ENCODE measurements at regions not wholly inside any gene's neighbourhood (a gene's known extent, or its start where the extent isn't known, plus 50 kb on each side); places are given as distances from the start of the nearest gene placed in this dataset.
"Not testable (repeated sequence)": the region's sequence is repeated elsewhere in the genome, so short reads cannot be mapped to it uniquely, and the experiment has no call there.

DNA sequence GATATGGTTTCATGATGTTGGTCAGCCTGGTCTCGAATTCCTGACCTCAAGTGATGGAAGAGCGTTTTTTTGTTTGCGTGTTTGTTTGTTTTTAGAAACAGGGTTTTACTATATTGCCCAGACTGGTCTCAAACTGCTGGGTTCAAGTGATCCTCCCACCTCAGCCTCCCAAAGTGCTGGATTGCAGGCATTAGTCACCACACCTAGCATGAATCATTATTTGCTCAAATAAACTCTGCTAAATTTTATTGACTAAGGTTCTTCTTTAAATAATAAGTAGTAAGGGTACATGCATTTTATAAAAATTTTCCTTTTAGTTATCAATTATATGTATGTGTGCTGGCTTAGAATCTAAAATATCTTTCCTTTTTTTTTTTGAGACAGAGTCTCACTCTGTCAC is 52.9 kb downstream of the ZBTB9 start:
- no peaks in the 10 kb centered on the region for H3K4me1 ChIP-seq (ENCODE audit: insufficient read depth, low read length)
- H3K4me3 ChIP-seq (ENCODE audit: low read depth in 1 of 2, low read length in 2 of 2) = no peak overlapping the region
- H3K27ac ChIP-seq (ENCODE audit: low read depth, low read length) = no peak overlapping the region
- no peaks in the 10 kb centered on the region for H3K36me3 ChIP-seq (ENCODE audit: insufficient read depth, low read length)
- H3K9me3 ChIP-seq (ENCODE audit: low read length) = no peaks in the 10 kb centered on the region
- no peak overlapping the region for H3K9ac ChIP-seq (ENCODE audit: low read length)
- H3K27me3 ChIP-seq (ENCODE audit: control insufficient read depth in 1 of 2, insufficient read depth in 2 of 2, low read length in 2 of 2) = no peaks in the 10 kb centered on the region

- H3K9me3 ChIP-seq (ENCODE audit: low read length) = no peaks in the 10 kb centered on the region
- no peak overlapping the region for H3K27ac ChIP-seq (ENCODE audit: low read depth, low read length)
- no peaks in the 10 kb centered on the region for H3K27me3 ChIP-seq (ENCODE audit: control insufficient read depth in 1 of 2, insufficient read depth in 2 of 2, low read length in 2 of 2)
- H3K36me3 ChIP-seq (ENCODE audit: insufficient read depth, low read length) = no peaks in the 10 kb centered on the region
- no peaks in the 10 kb centered on the region for H3K4me1 ChIP-seq (ENCODE audit: insufficient read depth, low read length)
- peak overlapping the region in 1 of 2 donors; percentile 9 for H3K4me3 ChIP-seq (ENCODE audit: low read depth in 1 of 2, low read length in 2 of 2)
- no peak overlapping the region for H3K9ac ChIP-seq (ENCODE audit: low read length)
These were observed 54.9 kb downstream of the ZBTB9 start for GRCh38 chr6:33508935-33509926.

- no peak overlapping the region for H3K27ac ChIP-seq (ENCODE audit: low read depth, low read length)
- no peak overlapping the region for H3K4me3 ChIP-seq (ENCODE audit: low read depth in 1 of 2, low read length in 2 of 2)
- no peaks in the 10 kb centered on the region for H3K4me1 ChIP-seq (ENCODE audit: insufficient read depth, low read length)
- H3K36me3 ChIP-seq (ENCODE audit: insufficient read depth, low read length) = no peaks in the 10 kb centered on the region
- no peaks in the 10 kb centered on the region for H3K9me3 ChIP-seq (ENCODE audit: low read length)
- no peaks in the 10 kb centered on the region for H3K27me3 ChIP-seq (ENCODE audit: control insufficient read depth in 1 of 2, insufficient read depth in 2 of 2, low read length in 2 of 2)
- H3K9ac ChIP-seq (ENCODE audit: low read length) = no peak overlapping the region
These were observed 58.8 kb downstream of the ZBTB9 start for GRCh38 chr6:33513213-33513612.

GRCh38 chr6:33516726-33517125 is 62.4 kb downstream of the ZBTB9 start:
- no peak overlapping the region for H3K27ac ChIP-seq (ENCODE audit: low read depth, low read length)
- no peaks in the 10 kb centered on the region for H3K27me3 ChIP-seq (ENCODE audit: control insufficient read depth in 1 of 2, insufficient read depth in 2 of 2, low read length in 2 of 2)
- H3K9me3 ChIP-seq (ENCODE audit: low read length) = no peaks in the 10 kb centered on the region
- no peaks in the 10 kb centered on the region for H3K4me1 ChIP-seq (ENCODE audit: insufficient read depth, low read length)
- H3K36me3 ChIP-seq (ENCODE audit: insufficient read depth, low read length) = no peaks in the 10 kb centered on the region
- no peak overlapping the region for H3K9ac ChIP-seq (ENCODE audit: low read length)
- no peak overlapping the region for H3K4me3 ChIP-seq (ENCODE audit: low read depth in 1 of 2, low read length in 2 of 2)

DNA sequence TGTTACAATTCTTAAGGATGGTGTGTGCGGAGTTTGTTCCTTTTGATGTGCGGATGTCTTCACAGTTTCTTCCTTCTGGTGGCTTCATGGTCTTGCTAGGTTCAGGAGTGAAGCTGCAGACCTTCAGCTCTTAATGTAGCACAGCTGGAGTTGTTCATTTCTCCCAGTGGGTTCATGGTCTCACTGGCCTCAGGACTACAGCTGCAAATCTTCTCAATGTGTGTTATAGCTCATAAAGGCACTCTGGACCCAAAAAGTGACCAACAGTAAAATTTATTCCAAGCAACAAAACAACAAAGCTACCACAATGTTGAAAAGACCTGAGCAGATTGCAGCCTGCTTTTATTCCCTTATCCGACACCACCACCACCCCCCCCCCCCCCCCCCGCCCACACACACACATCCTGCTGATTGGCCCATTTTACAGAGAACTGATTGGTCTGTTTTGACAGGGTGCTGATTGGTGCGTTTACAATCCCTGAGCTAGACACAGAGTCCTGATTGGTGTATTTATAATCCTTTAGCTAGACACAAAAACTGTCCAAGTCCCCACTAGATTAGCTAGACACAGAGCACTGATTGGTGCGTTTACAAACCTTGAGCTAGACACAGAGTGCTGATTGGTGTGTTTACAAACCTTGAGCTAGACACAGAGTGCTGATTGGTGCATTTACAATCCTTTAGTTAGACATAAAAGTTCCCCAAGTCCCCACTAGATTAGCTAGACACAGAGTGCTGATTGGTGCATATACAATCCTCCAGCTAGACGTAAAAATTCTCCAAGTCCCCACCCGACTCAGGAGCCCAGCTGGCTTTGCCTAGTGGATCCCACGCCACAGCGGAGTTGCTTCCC is 59.2 kb downstream of the BAK1 start:
- H3K4me1 ChIP-seq (ENCODE audit: insufficient read depth, low read length); H3K9ac ChIP-seq (ENCODE audit: low read length); H3K9me3 ChIP-seq (ENCODE audit: low read length); H3K4me3 ChIP-seq (ENCODE audit: low read depth in 1 of 2, low read length in 2 of 2); H3K27ac ChIP-seq (ENCODE audit: low read depth, low read length); H3K27me3 ChIP-seq (ENCODE audit: control insufficient read depth in 1 of 2, insufficient read depth in 2 of 2, low read length in 2 of 2); H3K36me3 ChIP-seq (ENCODE audit: insufficient read depth, low read length): not testable (repeated sequence)

DNA sequence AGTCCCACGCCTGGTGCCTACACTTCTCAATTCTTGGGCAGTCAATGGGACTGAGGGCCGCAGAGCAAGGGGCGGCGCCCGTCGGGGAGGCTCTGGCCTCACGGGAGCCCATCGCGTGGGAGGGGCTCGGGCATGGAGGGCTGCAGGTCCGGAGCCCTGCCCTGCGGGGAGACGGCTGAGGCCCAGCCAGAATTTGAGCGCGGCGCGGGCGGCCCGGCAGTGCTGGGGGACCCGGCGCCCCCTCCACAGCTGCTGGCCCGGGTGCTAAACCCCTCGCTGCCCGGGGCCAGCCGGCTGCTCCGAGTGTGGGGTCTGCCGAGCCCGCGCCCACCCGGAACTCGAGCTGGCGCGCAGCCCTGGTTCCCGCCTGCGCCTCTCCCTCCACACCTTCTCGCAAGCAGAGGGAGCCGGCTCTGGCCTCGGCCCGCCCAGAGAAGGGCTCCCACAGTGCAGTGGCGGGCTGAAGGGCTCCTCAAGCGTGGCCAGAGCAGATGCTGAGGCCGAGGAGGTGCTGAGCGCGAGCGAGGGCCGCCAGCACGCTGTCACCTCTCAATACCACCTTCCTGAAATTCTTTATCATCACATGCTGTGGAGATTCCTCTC is 58.5 kb downstream of the BAK1 start:
- Histone ChIP-seq H3K27me3 (ENCODE audit: control insufficient read depth in 1 of 2, insufficient read depth in 2 of 2, low read length in 2 of 2) (no peaks in the 10 kb centered on the region), H3K36me3 (ENCODE audit: insufficient read depth, low read length) (no peaks in the 10 kb centered on the region), H3K4me1 (ENCODE audit: insufficient read depth, low read length) (no peaks in the 10 kb centered on the region), H3K4me3 (ENCODE audit: low read depth in 1 of 2, low read length in 2 of 2) (no peak overlapping the region), H3K9ac (ENCODE audit: low read length) (no peak overlapping the region), H3K27ac (ENCODE audit: low read depth, low read length) (no peak overlapping the region), H3K9me3 (ENCODE audit: low read length) (no peaks in the 10 kb centered on the region)

All from muscle layer of colon (tissue), 2 donors.